DOHH2 (cell line): ENCODE measurements at regions not wholly inside any gene's neighbourhood (a gene's known extent, or its start where the extent isn't known, plus 50 kb on each side); places are given as distances from the start of the nearest gene placed in this dataset.

ENCODE experiments used
- H3F3A ChIP-seq: fragments of 200-600 bp; sonication (generic), shearing (Covaris generic); 2 replicates; pipeline ENCODE4 v1.6.0; 2016; ENCODE audit warnings: antibody characterized with exemption, mild to moderate bottlenecking; ENCODE audit not compliant: control insufficient read depth, insufficient read depth
- H3K27ac ChIP-seq: fragments of 200-600 bp; sonication (generic); 2 replicates; pipeline ENCODE4 v1.5.1; 2014; ENCODE audit warnings: low read depth, mild to moderate bottlenecking, low read length, moderate library complexity
- H3K27me3 ChIP-seq: fragments of 200-600 bp; sonication (generic); 2 replicates; pipeline ENCODE4 v1.6.1; 2014; ENCODE audit warnings: mild to moderate bottlenecking, low read length, mixed read lengths; ENCODE audit not compliant: control insufficient read depth
- H3K36me3 ChIP-seq: fragments of 200-600 bp; sonication (generic); 2 replicates; pipeline ENCODE4 v1.6.1; 2014; ENCODE audit warnings: mild to moderate bottlenecking, low read length, moderate library complexity, mixed read lengths; ENCODE audit not compliant: control insufficient read depth
- H3K4me1 ChIP-seq: fragments of 200-600 bp; sonication (generic); 2 replicates; pipeline ENCODE4 v1.6.1; 2014; ENCODE audit warnings: mild to moderate bottlenecking, low read length, mixed read lengths; ENCODE audit not compliant: control insufficient read depth
- H3K4me2 ChIP-seq: fragments of 200-600 bp; sonication (generic); 2 replicates; pipeline ENCODE4 v1.6.0; 2014; ENCODE audit warnings: mild to moderate bottlenecking, low read length, moderate library complexity
- H3K4me3 ChIP-seq: fragments of 200-600 bp; sonication (generic); 2 replicates; pipeline ENCODE4 v1.5.1; 2014; ENCODE audit warnings: mild to moderate bottlenecking, low read length, mixed read lengths
- H3K79me2 ChIP-seq: fragments of 200-600 bp; sonication (generic); 2 replicates; pipeline ENCODE4 v1.6.1; 2014; ENCODE audit warnings: mild to moderate bottlenecking, low read length, mixed read lengths; ENCODE audit not compliant: control insufficient read depth
- H3K9me2 ChIP-seq: fragments of 200-600 bp; sonication (generic); replicated peaks from 2 replicates; pipeline ENCODE4 v1.6.1; 2014; ENCODE audit warnings: mild to moderate bottlenecking, low read length, mixed read lengths; ENCODE audit not compliant: control insufficient read depth
- H3K9me3 ChIP-seq: fragments of 200-600 bp; sonication (generic); 2 replicates; pipeline ENCODE4 v1.6.1; 2014; ENCODE audit warnings: antibody characterized with exemption, low read length, mixed read lengths; ENCODE audit not compliant: control insufficient read depth, insufficient read depth
- H4K20me1 ChIP-seq: fragments of 200-600 bp; sonication (generic); 2 replicates; pipeline ENCODE4 v1.6.0; 2014; ENCODE audit warnings: low read depth, mild to moderate bottlenecking, antibody characterized with exemption, low read length, moderate library complexity; ENCODE audit not compliant: control insufficient read depth, insufficient read depth
- EZH2phosphoT487 ChIP-seq: fragments of 200-600 bp; sonication (generic); IDR thresholded peaks from 2 replicates; pipeline ENCODE4 v1.6.1; 2017; ENCODE audit warnings: borderline replicate concordance, mild to moderate bottlenecking, antibody characterized with exemption, low read length, moderate library complexity, mixed read lengths
- TF ChIP-seq, protein P1 (sequence below): fragments of 200-600 bp; sonication (generic); IDR thresholded peaks from one replicate; pipeline ENCODE4 v1.5.1; 2014; ENCODE audit warnings: antibody characterized with exemption, mild to moderate bottlenecking, low read depth, low read length; ENCODE audit not compliant: poor library complexity, severe bottlenecking

DNA sequence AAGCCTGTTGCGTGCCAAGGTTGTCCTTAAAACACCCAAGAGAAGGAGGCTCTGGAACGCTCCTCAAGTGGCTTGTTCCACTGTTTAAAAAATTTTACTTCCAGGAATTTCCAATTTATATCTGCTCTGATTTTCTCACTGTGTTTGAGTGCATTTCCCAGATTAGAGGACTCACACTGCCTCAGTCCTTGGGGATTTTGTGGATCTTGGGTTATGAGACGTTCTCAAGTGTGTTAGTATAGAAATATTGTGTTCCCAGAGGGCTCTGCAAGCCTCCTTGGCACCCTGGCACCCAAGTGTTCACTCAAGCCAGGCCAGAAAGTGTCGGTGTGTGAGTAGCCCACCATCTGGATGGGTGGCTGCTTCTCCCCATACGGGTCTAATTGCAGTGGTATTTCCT, 192.2 kb downstream of the SNX10 start:
- Histone ChIP-seq H3K27me3 (0 out of 2 replicates have a peak, but pooled peaks cover 2% of the 10 kb centered on the region), H3K4me3 (no peak overlapping the region), H3K79me2 (no peaks in the 10 kb centered on the region), H3K9me2 (no peaks in the 10 kb centered on the region), H3F3A (no peaks in the 10 kb centered on the region), H3K36me3 (no peaks in the 10 kb centered on the region), H3K4me1 (no peaks in the 10 kb centered on the region), H3K9me3 (no peaks in the 10 kb centered on the region), H3K4me2 (no peak overlapping the region), H4K20me1 (no peaks in the 10 kb centered on the region), H3K27ac (no peak overlapping the region)
- TF ChIP-seq EZH2phosphoT487: no peak
- TF ChIP-seq, protein P1, sequence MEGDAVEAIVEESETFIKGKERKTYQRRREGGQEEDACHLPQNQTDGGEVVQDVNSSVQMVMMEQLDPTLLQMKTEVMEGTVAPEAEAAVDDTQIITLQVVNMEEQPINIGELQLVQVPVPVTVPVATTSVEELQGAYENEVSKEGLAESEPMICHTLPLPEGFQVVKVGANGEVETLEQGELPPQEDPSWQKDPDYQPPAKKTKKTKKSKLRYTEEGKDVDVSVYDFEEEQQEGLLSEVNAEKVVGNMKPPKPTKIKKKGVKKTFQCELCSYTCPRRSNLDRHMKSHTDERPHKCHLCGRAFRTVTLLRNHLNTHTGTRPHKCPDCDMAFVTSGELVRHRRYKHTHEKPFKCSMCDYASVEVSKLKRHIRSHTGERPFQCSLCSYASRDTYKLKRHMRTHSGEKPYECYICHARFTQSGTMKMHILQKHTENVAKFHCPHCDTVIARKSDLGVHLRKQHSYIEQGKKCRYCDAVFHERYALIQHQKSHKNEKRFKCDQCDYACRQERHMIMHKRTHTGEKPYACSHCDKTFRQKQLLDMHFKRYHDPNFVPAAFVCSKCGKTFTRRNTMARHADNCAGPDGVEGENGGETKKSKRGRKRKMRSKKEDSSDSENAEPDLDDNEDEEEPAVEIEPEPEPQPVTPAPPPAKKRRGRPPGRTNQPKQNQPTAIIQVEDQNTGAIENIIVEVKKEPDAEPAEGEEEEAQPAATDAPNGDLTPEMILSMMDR: no peak

DNA sequence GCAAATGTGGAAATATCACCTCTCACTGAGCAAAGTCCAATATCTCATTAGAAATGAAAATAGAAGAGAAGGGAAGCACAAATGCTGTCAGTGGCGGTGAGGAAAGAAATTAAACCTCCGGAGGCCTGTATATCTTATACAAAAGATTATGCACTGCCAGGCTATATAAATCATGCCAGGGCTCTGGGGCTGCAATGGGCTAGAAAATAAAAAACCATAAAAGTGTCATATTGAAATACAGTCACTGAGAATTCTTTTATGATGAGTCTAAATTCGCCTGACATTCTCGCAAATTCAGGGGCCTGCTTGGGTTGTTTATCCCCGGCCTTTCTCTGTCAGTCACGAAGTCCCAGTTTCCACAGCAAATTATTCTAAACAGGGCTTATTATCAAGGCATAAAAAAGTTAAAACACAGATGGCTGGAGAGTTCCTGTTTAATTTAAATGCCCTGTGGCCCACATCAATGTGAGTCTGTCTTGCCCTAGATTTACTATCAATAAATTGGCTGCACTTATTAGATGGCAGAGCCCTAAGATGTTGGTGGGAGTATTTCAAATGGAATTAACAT, 193.8 kb downstream of the SNX10 start:
- no peak overlapping the region for H3K4me2 ChIP-seq
- TF ChIP-seq, protein P1: no peak
- TF ChIP-seq EZH2phosphoT487: no peak
- peaks cover 5% of the 10 kb centered on the region; the same call in 1 of the 2 replicates for H3K27me3 ChIP-seq
- H3F3A ChIP-seq: no peaks in the 10 kb centered on the region
- no peaks in the 10 kb centered on the region for H3K79me2 ChIP-seq
- no peaks in the 10 kb centered on the region for H3K4me1 ChIP-seq
- no peaks in the 10 kb centered on the region for H3K9me2 ChIP-seq
- no peak overlapping the region for H3K27ac ChIP-seq
- no peaks in the 10 kb centered on the region for H3K36me3 ChIP-seq
- H3K4me3 ChIP-seq: no peak overlapping the region
- H4K20me1 ChIP-seq: no peaks in the 10 kb centered on the region
- no peaks in the 10 kb centered on the region for H3K9me3 ChIP-seq

DNA sequence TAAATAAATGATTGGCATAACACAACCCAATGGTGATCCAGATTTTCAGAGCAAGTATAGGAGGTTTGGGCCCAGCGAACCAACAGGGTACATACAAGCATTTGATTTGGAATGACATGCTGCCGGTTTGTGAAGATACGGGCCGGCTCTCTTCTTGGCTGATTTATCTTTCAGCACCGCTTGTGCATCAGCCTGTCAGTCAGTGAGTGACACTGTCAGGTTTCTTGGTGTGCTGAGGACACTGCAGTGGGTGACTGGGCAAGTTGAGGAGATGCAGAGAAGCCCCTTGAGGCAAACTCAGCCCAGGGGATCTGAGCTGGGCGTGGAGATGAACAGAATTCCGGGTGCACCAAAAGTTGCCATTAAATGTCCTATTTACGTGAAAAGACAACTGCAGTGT, 194.5 kb downstream of the SNX10 start:
- H3K4me1 ChIP-seq: no peaks in the 10 kb centered on the region
- no peaks in the 10 kb centered on the region for H3K79me2 ChIP-seq
- no peaks in the 10 kb centered on the region for H3K36me3 ChIP-seq
- no peaks in the 10 kb centered on the region for H3K9me2 ChIP-seq
- H4K20me1 ChIP-seq: no peaks in the 10 kb centered on the region
- H3K4me3 ChIP-seq: no peak overlapping the region
- H3K9me3 ChIP-seq: no peaks in the 10 kb centered on the region
- TF ChIP-seq, protein P1: no peak
- no peak for TF ChIP-seq EZH2phosphoT487
- no peak overlapping the region for H3K4me2 ChIP-seq
- no peaks in the 10 kb centered on the region for H3F3A ChIP-seq
- H3K27ac ChIP-seq: no peak overlapping the region
- H3K27me3 ChIP-seq: peaks cover 7% of the 10 kb centered on the region; the same call in 1 of the 2 replicates
